ENCODE measurements at regions not wholly inside any gene's neighbourhood (a gene's known extent, or its start where the extent isn't known, plus 50 kb on each side); places are given as distances from the start of the nearest gene placed in this dataset.

GRCh38 chr10:47178537-47179290 is 121.3 kb upstream of the GDF10 start:
- Histone ChIP-seq H3K27ac (ENCODE audit: low read depth in 1 of 2, low read length in 2 of 2) (no peak overlapping the region), H3K4me1 (ENCODE audit: control insufficient read depth in 4 of 4, insufficient read depth in 4 of 4, low read length in 3 of 4) (no peaks in the 10 kb centered on the region), H3K36me3 (ENCODE audit: control insufficient read depth in 4 of 4, insufficient read depth in 3 of 4, low read depth in 1 of 4, low read length in 3 of 4) (no peaks in the 10 kb centered on the region), H3K4me3 (ENCODE audit: low read depth in 1 of 3, low read length in 3 of 3) (no peak overlapping the region), H3K9ac (ENCODE audit: low read depth in 1 of 2, low read length in 2 of 2) (no peak overlapping the region), H3K27me3 (ENCODE audit: control insufficient read depth in 4 of 4, insufficient read depth in 4 of 4, low read length in 3 of 4) (no peaks in the 10 kb centered on the region), H3K9me3 (ENCODE audit: control insufficient read depth in 4 of 4, low read length in 3 of 4) (no peaks in the 10 kb centered on the region)
- TF ChIP-seq HNF4G (IDR thresholded peaks at IDR 0.05) (no peak), EGR1 (IDR thresholded peaks at IDR 0.05; ENCODE audit: low read depth in 2 of 2) (no peak), FOXA1 (IDR thresholded peaks at IDR 0.05) (no peak), JUND (IDR thresholded peaks at IDR 0.05) (no peak), RXRA (IDR thresholded peaks at IDR 0.05) (no peak), ATF3 (IDR thresholded peaks at IDR 0.05) (no peak), TAF1 (conservative IDR thresholded peaks at IDR 0.05) (no peak), MAX (IDR thresholded peaks at IDR 0.05) (no peak), YY1 (IDR thresholded peaks at IDR 0.05) (no peak), CTCF (IDR thresholded peaks at IDR 0.05; ENCODE audit: low read depth, low read length, missing input control) (no peak), SP1 (IDR thresholded peaks at IDR 0.05) (no peak), RAD21 (IDR thresholded peaks at IDR 0.05) (no peak), ZBTB33 (IDR thresholded peaks at IDR 0.05) (no peak), REST (IDR thresholded peaks at IDR 0.05) (no peak), FOXA2 (IDR thresholded peaks at IDR 0.05) (no peak), HNF4A (conservative IDR thresholded peaks at IDR 0.05) (no peak), GABPA (IDR thresholded peaks at IDR 0.05 in 1 of 2, conservative IDR thresholded peaks at IDR 0.05 in 1 of 2) (no peak)
- whole genome bisulfite sequencing = 93% methylated on average over 5 of the region's 5 CpGs
- no peak for DNase-seq (ENCODE audit: low spot score)

Data from liver (tissue), 8 donors.